Psoas muscle (tissue), 7 donors: ENCODE measurements at regions not wholly inside any gene's neighbourhood (a gene's known extent, or its start where the extent isn't known, plus 50 kb on each side); places are given as distances from the start of the nearest gene placed in this dataset.

ENCODE experiments used
- ATAC-seq, 4 donors: fragments of 200-7000 bp; cut with Tn5 transposase; one replicate each; pipeline ENCODE4 v1.9.1; 2020; ENCODE audit warnings: moderate library complexity in 3 of 4, mild to moderate bottlenecking in 2 of 4
- DNase-seq, 2 donors: peaks; one replicate each; pipeline ENCODE4 v3.0.0-alpha.2; 2020
- H3K27ac ChIP-seq: fragments of 200-600 bp; one replicate; pipeline ENCODE4 v1.8.0; 2022
- H3K27me3 ChIP-seq, 3 donors: fragments of 200-600 bp in 1 of 3; one replicate each; pipeline versions ENCODE4 v1.6.1 to v1.8.0; 2013 to 2022; ENCODE audit warnings: low read length in 2 of 3, mild to moderate bottlenecking in 2 of 3, moderate library complexity in 1 of 3; ENCODE audit not compliant: insufficient read depth in 3 of 3
- H3K36me3 ChIP-seq, 2 donors: fragments of 200-600 bp in 1 of 2; one replicate each; pipeline versions ENCODE4 v1.6.1 to v1.8.0; 2013 to 2022; ENCODE audit warnings: low read depth in 1 of 2, mild to moderate bottlenecking in 1 of 2, moderate library complexity in 1 of 2; ENCODE audit not compliant: insufficient read depth in 1 of 2
- H3K4me1 ChIP-seq: fragments of 200-600 bp; one replicate; pipeline ENCODE4 v1.8.0; 2022
- H3K4me3 ChIP-seq: fragments of 200-600 bp; one replicate; pipeline ENCODE4 v1.8.0; 2022; ENCODE audit warnings: mild to moderate bottlenecking
- H3K9me3 ChIP-seq: fragments of 200-600 bp; one replicate; pipeline ENCODE4 v1.8.0; 2022
- WGBS, 3 donors: extraction: QIAGEN DNeasy Blood & Tissue Kit; methylation state at CpG; one replicate each; pipeline versions ENCODE4 v1.1.6 to v1.1.7; 2013; 5-methylcytosine and 5-hydroxymethylcytosine counted together
- intact Hi-C, 2 donors: fragments of 100-400 bp; cut with DNase I; formaldehyde crosslinking; loops; one replicate each; pipeline versions ENCODE4 v1.11.0 to v1.14.2; 2022
- TF ChIP-seq, protein P1 (sequence below): fragments of 200-600 bp; IDR thresholded peaks from one replicate; pipeline ENCODE4 v1.8.0; 2022; ENCODE audit warnings: antibody characterized with exemption
- donor health status: healthy with polysubstance abuse.
- donor health status: DM: no; HTN: no; CAD: no; lungs with moderate emphysema.
- donor health status: Bipolar disorder and iron deficiency.
- donor health status: healthy.
- donor health status: DM: yes; HTN: yes; CAD: no.
- donor health status: DM: no; HTN: no; CAD: no.
- donor health status: DM: yes; HTN: yes; CAD: no.

DNA sequence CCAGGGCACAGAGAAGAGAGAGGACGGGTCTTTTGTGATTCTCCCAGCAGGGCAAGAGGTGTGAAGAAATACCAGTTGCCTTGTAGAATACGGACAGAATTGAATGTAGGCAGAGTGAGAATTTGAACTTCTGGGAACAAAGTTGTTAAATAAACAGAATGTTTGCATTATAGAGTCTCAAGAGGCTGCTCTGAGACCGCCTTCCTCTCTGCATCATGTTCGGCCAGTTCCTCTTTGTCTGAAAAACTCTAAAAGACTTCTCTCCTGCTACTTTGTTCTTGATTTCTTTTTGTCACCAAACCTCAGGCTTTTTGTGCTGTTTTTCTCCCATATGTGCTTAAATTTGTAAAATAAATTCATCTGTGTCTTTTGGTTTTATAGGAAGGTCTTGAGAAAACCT lies 256.4 kb downstream of the DLEU7 start:
- TF ChIP-seq, protein P1, sequence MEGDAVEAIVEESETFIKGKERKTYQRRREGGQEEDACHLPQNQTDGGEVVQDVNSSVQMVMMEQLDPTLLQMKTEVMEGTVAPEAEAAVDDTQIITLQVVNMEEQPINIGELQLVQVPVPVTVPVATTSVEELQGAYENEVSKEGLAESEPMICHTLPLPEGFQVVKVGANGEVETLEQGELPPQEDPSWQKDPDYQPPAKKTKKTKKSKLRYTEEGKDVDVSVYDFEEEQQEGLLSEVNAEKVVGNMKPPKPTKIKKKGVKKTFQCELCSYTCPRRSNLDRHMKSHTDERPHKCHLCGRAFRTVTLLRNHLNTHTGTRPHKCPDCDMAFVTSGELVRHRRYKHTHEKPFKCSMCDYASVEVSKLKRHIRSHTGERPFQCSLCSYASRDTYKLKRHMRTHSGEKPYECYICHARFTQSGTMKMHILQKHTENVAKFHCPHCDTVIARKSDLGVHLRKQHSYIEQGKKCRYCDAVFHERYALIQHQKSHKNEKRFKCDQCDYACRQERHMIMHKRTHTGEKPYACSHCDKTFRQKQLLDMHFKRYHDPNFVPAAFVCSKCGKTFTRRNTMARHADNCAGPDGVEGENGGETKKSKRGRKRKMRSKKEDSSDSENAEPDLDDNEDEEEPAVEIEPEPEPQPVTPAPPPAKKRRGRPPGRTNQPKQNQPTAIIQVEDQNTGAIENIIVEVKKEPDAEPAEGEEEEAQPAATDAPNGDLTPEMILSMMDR = no peak
- intact Hi-C loops = no loop called here

DNA sequence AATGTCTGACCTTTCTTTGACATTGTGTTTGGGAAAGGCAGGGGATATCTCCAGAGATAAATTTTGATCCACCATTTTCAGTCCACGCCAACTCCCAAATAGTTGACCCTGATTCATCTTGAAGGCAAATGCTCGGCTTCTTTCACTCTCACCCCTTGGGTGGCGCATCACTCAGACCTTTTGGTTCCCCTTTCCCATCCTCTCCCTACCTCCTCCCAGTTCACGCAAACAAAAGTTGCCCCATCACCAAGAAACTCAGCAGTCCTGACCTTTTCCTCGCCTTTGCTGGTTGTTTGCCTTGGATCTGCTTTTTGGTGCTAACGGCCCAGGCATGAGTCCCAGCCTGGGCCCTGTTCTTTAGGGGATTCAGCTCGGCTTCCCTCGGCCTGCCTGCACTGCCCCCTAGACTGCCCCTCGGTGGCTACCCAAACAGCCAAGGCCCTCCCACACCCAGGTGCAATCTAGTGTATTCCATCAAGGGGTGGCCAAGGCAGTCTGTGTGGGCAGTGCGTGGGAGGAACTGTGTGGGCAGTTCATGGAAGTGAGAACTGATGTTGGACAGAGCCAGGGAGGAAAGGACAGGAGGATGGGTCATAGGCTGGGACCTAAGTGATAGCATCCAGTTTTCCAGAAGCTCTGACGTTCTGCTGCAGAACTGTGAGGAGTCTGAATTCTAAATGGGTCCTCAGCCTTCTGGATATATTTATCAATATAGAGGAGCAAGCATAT lies 255.7 kb downstream of the DLEU7 start:
- intact Hi-C loops = no loop called here

More for the DNA sequence above, 256.4 kb downstream of the DLEU7 start:
- no peaks in the 10 kb centered on the region for H3K9me3 ChIP-seq
- peaks cover 6% of the 10 kb centered on the region for H3K4me1 ChIP-seq
- H3K4me3 ChIP-seq = no peak overlapping the region
- no peaks in the 10 kb centered on the region for H3K27me3 ChIP-seq
- no peak for DNase-seq
- no peak for ATAC-seq
- H3K27ac ChIP-seq = no peak overlapping the region
- no peaks in the 10 kb centered on the region for H3K36me3 ChIP-seq
- WGBS, 3 donors = 92 to 97% (median 95%) methylated on average over 4 of the region's 4 CpGs

DNA sequence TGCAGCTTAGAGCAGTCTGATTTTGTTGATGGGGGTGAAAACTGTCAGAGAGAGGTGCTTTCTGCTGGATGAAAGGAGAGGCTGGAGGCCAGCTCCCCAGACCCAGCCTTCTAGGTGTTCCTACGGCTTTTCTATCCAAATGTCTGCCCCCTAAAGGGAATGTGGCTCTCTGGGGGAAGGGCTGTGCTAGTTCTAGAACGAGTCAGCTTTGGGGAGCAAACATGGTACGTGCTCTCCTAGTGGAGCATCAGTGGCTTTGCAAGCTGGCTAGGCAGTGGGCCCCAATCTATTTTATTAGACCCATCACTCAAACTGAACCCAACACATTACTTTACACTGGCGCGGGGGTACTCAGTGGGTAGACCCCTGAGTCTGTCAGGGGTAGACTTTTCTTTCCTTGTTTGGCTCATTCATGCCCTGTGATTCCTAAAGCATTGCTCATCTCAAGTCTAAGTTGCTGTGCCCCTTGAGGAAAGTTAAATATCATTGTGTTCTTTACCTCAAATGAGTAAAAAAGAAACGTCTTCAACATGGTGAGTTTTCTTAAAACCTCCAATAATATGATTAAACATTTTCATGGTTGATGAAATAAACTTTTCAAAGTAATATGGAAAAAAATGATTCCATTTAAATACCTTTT lies 254.9 kb downstream of the DLEU7 start:
- TF ChIP-seq, protein P1 = no peak
- Histone ChIP-seq H3K4me1 (peaks cover 6% of the 10 kb centered on the region), H3K27me3 (no peaks in the 10 kb centered on the region), H3K9me3 (no peaks in the 10 kb centered on the region), H3K36me3 (no peaks in the 10 kb centered on the region), H3K27ac (no peak overlapping the region), H3K4me3 (no peak overlapping the region)
- no peak for ATAC-seq
- intact Hi-C loops = no loop called here
- DNase-seq = no peak
- WGBS, 3 donors = 75 to 89% (median 83%) methylated on average over 6 of the region's 6 CpGs

More for the DNA sequence above, 255.7 kb downstream of the DLEU7 start:
- Histone ChIP-seq H3K36me3 (no peaks in the 10 kb centered on the region), H3K4me1 (peaks cover 6% of the 10 kb centered on the region), H3K9me3 (no peaks in the 10 kb centered on the region), H3K27me3 (no peaks in the 10 kb centered on the region), H3K4me3 (no peak overlapping the region), H3K27ac (no peak overlapping the region)
- DNase-seq = no peak
- no peak for ATAC-seq
- WGBS, 3 donors = 89 to 92% (median 91%) methylated on average over 11 of the region's 11 CpGs
- TF ChIP-seq, protein P1 = no peak

DNA sequence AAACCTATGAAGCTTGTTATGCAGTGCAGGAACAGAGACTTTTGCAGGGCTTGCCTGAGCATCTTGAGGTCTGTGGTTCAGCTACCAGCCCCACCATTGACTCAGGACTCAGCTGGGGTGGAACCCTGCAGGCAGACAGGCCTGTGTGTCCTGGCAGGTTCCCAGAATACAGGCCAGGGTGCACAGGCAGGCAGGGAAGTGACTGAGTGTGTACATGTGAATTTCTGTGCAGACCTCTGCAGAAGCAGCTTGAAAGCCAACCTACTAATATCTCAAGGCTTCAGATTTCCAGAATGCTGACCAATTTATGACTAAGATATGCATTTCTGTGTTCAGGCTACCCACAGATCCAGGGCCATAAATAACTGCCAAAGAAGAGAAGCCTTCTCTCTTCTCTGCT lies 254.4 kb downstream of the DLEU7 start:
- Histone ChIP-seq H3K4me1 (peaks cover 6% of the 10 kb centered on the region), H3K4me3 (no peak overlapping the region), H3K36me3 (no peaks in the 10 kb centered on the region), H3K9me3 (no peaks in the 10 kb centered on the region), H3K27ac (no peak overlapping the region), H3K27me3 (no peaks in the 10 kb centered on the region)
- ATAC-seq = peak in 2 of 4 donors; percentile 28 to 30
- DNase-seq = no peak
- TF ChIP-seq, protein P1 = no peak
- intact Hi-C loops = no loop called here
